ENCODE measurements at regions not wholly inside any gene's neighbourhood (a gene's known extent, or its start where the extent isn't known, plus 50 kb on each side); places are given as distances from the start of the nearest gene placed in this dataset.

DNA sequence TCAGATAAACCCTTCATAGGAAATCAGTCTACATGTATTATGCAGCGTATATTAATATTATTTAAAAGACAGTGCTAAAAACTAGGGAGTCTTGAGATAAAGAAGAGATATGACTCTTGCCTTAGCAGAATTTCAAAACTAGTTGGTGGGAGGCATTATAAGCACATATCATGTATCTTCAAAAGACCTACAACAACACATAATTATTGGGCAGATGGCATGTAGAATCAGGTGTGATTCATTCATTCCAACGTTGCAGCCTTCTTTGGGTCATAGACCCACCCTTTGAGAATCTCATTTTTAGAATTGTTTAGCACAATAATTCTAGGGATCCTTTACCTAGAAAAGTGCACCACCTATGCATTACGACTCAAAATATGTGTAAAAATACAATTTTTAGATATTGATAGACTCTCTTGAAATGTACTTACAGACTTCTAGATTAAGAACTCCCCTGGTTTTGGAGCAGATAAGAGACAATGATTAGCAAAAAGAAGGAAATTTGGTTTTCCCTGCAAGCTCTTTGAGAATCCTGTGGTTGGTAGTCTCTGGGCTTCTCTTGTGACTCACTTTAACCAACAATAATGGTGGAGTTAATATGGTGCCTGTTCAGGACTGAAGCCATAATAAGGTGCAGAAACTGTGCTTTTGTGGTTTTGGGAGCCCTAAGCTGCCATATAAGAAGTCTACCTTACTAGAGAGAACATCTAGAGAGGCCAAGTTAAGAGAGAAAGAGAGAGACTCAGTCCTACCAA is 85.3 kb upstream of the RGS4 start:
- no peak overlapping the region for H3K27ac ChIP-seq

DNA sequence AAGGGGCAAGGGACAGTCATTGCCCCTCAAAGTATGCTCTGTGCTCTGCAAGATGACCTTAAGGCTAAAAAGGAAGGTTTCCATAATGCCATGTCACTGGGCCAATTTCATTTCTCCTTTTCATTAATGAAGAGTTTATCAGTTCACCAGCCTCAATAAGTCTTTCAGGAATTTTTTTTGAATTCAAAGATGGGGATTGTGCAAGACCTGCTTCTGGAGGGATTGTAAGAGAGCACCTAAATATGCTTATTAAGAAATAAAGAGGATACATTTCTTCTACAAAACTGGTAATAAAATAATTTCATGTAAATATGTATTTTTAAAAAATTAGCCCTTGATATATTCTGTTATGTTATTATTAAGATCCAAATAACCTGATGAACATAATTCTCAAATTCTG is 86.8 kb upstream of the RGS4 start:
- no peak for TF ChIP-seq ZFX (IDR thresholded peaks at IDR 0.05)
- TF ChIP-seq, protein P1, sequence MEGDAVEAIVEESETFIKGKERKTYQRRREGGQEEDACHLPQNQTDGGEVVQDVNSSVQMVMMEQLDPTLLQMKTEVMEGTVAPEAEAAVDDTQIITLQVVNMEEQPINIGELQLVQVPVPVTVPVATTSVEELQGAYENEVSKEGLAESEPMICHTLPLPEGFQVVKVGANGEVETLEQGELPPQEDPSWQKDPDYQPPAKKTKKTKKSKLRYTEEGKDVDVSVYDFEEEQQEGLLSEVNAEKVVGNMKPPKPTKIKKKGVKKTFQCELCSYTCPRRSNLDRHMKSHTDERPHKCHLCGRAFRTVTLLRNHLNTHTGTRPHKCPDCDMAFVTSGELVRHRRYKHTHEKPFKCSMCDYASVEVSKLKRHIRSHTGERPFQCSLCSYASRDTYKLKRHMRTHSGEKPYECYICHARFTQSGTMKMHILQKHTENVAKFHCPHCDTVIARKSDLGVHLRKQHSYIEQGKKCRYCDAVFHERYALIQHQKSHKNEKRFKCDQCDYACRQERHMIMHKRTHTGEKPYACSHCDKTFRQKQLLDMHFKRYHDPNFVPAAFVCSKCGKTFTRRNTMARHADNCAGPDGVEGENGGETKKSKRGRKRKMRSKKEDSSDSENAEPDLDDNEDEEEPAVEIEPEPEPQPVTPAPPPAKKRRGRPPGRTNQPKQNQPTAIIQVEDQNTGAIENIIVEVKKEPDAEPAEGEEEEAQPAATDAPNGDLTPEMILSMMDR (conservative IDR thresholded peaks at IDR 0.05) = no peak
- no peak overlapping the region for H3K27ac ChIP-seq

More for the DNA sequence above, 85.3 kb upstream of the RGS4 start:
- TF ChIP-seq, protein P1 (conservative IDR thresholded peaks at IDR 0.05) = no peak
- no peak for TF ChIP-seq ZFX (IDR thresholded peaks at IDR 0.05)

DNA sequence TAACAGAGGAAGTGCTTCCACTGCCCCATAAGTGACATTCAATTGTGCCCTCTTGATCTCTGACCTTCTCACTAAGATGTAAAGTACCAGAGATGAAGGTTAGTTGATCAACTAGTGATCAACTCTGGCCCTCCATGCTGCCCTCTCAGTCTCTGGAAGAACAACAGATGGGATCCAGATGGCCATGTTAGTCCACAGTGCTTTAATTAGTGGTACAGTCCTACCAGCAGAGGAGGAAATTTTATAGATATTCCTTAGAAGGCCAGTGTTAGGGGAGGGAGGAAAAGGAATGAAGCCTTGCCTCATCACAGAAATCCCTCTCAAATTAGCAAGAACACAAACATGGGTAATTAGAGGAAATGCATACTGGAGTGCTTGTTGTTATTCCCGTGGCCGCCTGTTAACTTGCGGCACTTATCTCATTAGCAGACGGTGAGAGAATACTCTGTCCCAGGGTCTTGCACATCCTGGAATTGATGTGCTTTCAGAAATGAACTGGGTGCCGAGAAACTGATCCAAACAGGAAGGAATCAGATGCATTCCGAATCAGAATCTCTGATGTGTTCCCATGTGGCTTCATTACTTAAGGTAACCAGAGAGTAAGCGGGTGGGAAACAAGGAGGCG is 91.1 kb upstream of the RGS4 start:
- H3K27ac ChIP-seq = no peak overlapping the region
- TF ChIP-seq ZFX (IDR thresholded peaks at IDR 0.05) = no peak
- TF ChIP-seq, protein P1 (conservative IDR thresholded peaks at IDR 0.05) = no peak

DNA sequence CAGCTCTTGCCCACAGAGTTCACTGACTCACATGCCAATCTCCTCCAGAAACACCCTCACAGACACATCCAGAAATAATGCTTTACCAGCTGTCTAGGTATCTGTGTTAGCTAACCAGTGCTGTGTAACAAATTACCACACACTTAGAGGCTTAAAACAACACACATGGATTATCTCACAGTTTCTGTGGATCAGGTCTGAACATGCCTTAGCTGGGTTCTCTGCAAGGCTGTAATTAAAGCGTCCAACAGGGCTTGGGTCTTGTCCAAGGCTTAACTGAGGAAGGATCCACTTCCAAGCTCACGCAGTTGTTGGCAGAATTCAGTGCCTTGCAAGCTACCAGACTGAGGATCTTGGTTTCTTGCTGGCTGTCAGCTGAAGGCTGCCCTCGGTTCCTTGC is 92.5 kb upstream of the RGS4 start:
- no peak overlapping the region for H3K27ac ChIP-seq
- no peak for TF ChIP-seq ZFX (IDR thresholded peaks at IDR 0.05)
- TF ChIP-seq, protein P1 (conservative IDR thresholded peaks at IDR 0.05) = no peak

DNA sequence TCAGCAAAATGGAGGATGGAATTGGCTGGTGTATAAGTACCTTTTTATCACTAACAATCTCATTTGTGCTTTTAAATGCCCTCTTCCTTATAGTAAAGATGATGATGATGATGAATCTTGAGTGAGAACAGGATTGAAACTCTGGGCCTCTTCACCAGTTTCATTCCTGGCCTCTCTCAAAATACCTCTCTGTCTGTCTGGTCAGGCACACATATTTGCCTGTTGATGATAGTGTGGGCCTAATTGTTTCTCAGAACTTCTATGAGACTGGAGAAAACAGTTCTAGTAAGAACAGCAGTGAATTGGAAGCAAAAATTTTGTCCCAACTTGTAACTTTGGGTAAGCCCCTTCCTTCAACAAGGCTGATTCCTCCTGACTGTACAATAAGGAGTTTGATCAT is 94.4 kb upstream of the RGS4 start:
- H3K27ac ChIP-seq = no peak overlapping the region
- TF ChIP-seq, protein P1 (conservative IDR thresholded peaks at IDR 0.05) = no peak
- TF ChIP-seq ZFX (IDR thresholded peaks at IDR 0.05) = no peak

DNA sequence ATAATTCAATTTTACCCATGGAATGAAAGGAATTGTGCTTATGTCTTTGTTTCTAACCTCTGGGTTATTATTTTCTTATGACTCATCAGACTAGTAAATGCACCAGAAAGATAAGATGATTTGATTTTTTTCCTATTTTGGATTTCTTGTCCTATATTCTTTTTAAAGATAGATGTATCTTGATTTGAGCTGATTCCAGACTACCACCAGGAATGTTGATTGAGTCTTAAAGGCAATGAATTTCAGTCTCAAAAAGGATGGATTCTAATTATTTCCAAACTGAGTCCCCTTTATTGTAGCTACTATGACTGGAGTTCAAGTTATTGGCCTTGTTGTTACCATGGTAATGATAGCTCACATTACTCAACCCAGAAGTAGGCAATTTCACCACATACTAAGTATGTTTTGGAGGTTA is 95.8 kb upstream of the RGS4 start:
- TF ChIP-seq, protein P1 (conservative IDR thresholded peaks at IDR 0.05) = no peak
- no peak for TF ChIP-seq ZFX (IDR thresholded peaks at IDR 0.05)
- no peak overlapping the region for H3K27ac ChIP-seq

DNA sequence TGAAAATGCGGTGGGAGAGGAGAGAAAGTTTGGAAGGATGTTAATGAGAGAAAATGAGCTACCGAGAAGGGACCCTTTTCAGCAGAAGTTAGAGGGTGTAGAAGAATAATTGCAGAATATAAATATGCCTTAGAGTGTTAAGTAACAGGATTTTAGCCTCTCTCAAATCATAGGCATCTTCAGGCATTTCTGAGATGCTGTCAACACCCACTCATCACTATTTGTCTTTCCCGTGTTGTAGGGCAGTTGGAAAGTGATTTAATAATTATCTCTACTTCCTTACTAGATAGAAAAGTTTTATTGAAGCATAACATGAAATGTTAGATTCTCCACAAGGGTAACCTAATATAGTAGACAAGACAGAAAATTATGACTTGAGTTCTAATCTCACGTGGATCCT is 96.4 kb upstream of the RGS4 start:
- H3K27ac ChIP-seq = no peak overlapping the region
- no peak for TF ChIP-seq ZFX (IDR thresholded peaks at IDR 0.05)
- TF ChIP-seq, protein P1 (conservative IDR thresholded peaks at IDR 0.05) = no peak

Measured in C4-2B (cell line).